GM18519 (cell line): ENCODE measurements at regions not wholly inside any gene's neighbourhood (a gene's known extent, or its start where the extent isn't known, plus 50 kb on each side); places are given as distances from the start of the nearest gene placed in this dataset.

Experiments
- ATAC-seq: cut with Tn5 transposase; IDR thresholded peaks from one replicate; pipeline ENCODE4 v1.9.1; 2021; ENCODE audit warnings: mild to moderate bottlenecking, moderate library complexity; ENCODE audit not compliant: unreplicated experiment, low FRiP score

DNA sequence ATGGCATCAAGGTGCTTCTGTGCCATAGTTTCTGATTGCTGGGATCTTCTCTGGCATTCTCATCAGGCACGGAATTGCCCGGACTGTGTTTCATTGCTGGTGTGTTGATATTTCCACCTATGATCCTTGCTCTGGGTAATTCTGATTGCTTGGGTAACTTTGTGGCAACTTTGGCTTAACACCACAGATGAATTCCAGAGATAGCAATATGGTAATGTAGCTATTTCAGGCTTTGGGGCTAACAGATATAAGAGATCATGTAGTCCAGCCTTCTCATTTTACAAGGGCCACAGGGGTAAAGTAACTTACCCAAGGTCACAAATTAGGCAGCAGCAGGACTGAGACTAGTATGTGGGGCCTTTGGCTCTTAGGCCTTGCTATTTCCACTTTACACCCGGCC, 53.9 kb upstream of the PLPP4 start:
- ATAC-seq, result no peak

DNA sequence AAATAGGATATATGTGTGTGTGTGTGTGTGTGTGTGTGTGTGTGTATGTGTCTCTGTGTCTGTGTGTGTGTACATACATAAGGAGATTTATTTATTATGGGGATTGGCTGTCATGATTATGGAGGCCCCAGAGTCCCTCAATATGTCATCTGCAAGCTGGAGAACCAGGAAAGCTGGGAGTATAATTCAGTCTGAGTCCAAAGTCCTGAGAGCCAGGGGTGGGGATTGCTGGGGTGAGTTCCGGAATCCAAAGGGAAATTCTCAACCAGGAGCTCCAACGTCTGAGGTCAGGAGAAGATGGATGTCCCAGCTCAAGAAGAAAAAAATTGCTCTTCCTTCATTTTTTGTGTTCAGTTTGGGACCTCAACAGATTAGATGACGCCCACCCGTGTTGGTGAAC, 50.7 kb upstream of the PLPP4 start:
- no peak for ATAC-seq
